ENCODE measurements at regions not wholly inside any gene's neighbourhood (a gene's known extent, or its start where the extent isn't known, plus 50 kb on each side); places are given as distances from the start of the nearest gene placed in this dataset.

GRCh38 chrY:19168202-19168565, 394.6 kb upstream of the HSFY2 start:
- no peak for TF ChIP-seq POLR2AphosphoS5 (IDR thresholded peaks at IDR 0.05)
- TF ChIP-seq CTCF (IDR thresholded peaks at IDR 0.05), result no peak
